HCT116 (cell line): ENCODE measurements at regions not wholly inside any gene's neighbourhood (a gene's known extent, or its start where the extent isn't known, plus 50 kb on each side); places are given as distances from the start of the nearest gene placed in this dataset.

Experiments used
- ATAC-seq: fragments of 200-7000 bp; cut with Tn5 transposase; 2 replicates; pipeline ENCODE4 v1.9.1; 2020; ENCODE audit warnings: mild to moderate bottlenecking, moderate library complexity
- BruUV-seq: library from RNA; stranded (reverse); fragments of 400-500 nt; replicated peaks from 2 replicates; lab custom pipeline; 2021; lab: Mats Ljungman, UMichigan
- CTCF ChIA-PET: fragments of 300-600 bp; sonication (Branson Sonifier 250); formaldehyde crosslinking; loops from one replicate; lab custom pipeline; 2021; ENCODE audit warnings: antibody characterized with exemption; lab: Charles Lee
- POLR2A ChIA-PET: fragments of 300-600, 350-600 bp; sonication (Branson Sonifier 250); formaldehyde crosslinking; loops from one replicate; lab custom pipeline; 2021; ENCODE audit warnings: antibody characterized with exemption; lab: Charles Lee
- RAD21 ChIA-PET, 2 experiments: fragments of 300-600 bp; sonication (Branson Sonifier 250); formaldehyde crosslinking; loops; one replicate each; lab custom pipeline; 2023; ENCODE audit warnings: low total read pairs in 2 of 2; ENCODE audit not compliant: uncharacterized antibody in 2 of 2, unreplicated experiment in 2 of 2, low non-redundant PET in 1 of 2; lab: Charles Lee
- DNase-seq: peaks from one replicate; pipeline ENCODE4 v3.0.0-alpha.2; 2010; ENCODE audit warnings: low read depth, low spot score
- H2AFZ ChIP-seq: fragments of 200-600 bp; shearing (Covaris generic), sonication (generic); 2 replicates; pipeline ENCODE4 v1.6.1; 2017; ENCODE audit warnings: low read depth, mixed run types, mixed read lengths, antibody characterized with exemption, low read length; ENCODE audit not compliant: poor library complexity, severe bottlenecking
- H3K27ac ChIP-seq: 2 replicates; pipeline ENCODE4 v1.5.1; 2012; ENCODE audit warnings: low read depth, low read length
- H3K27me3 ChIP-seq: fragments of 200-600 bp; sonication (generic); 2 replicates; pipeline ENCODE4 v1.6.1; 2016; ENCODE audit warnings: mixed run types, low read length, mixed read lengths; ENCODE audit not compliant: insufficient read depth
- H3K36me3 ChIP-seq, 2 experiments: fragments of 200-500 bp in 1 of 2; fragments of 200-600 bp in 1 of 2; sonication (Bioruptor generic) in 1 of 2; sonication (generic) in 1 of 2; 2 replicates each; pipeline versions ENCODE4 v1.5.1 to v1.6.1; 2014 to 2016; ENCODE audit warnings: low read length in 2 of 2, inconsistent platforms in 1 of 2, mixed read lengths in 1 of 2, mixed run types in 1 of 2; ENCODE audit not compliant: insufficient read depth in 2 of 2, control insufficient read depth in 1 of 2
- H3K4me1 ChIP-seq, 2 experiments: fragments of 200-600 bp in 1 of 2; sonication (generic) in 1 of 2; 2 replicates each; pipeline versions ENCODE4 v1.5.1 to v1.6.1; 2012 to 2017; ENCODE audit warnings: low read length in 2 of 2, inconsistent platforms in 1 of 2, mild to moderate bottlenecking in 1 of 2, mixed read lengths in 1 of 2, mixed run types in 1 of 2, moderate library complexity in 1 of 2; ENCODE audit not compliant: insufficient read depth in 2 of 2, control insufficient read depth in 1 of 2
- H3K4me2 ChIP-seq: fragments of 200-600 bp; sonication (generic); 2 replicates; pipeline ENCODE4 v1.6.1; 2017; ENCODE audit warnings: mixed run types, low read length, mixed read lengths
- H3K4me3 ChIP-seq, 2 experiments: fragments of 200-600 bp in 1 of 2; sonication (generic) in 1 of 2; replicated peaks in 1 of 2; 2 replicates each; pipeline ENCODE4 v1.5.1; 2011 to 2016; ENCODE audit warnings: low read length in 2 of 2, control low read depth in 1 of 2, low read depth in 1 of 2, mild to moderate bottlenecking in 1 of 2, mixed read lengths in 1 of 2, mixed run types in 1 of 2
- H3K79me2 ChIP-seq: fragments of 200-600 bp; sonication (generic); 2 replicates; pipeline ENCODE4 v1.6.1; 2017; ENCODE audit warnings: mild to moderate bottlenecking, mixed run types, low read length, moderate library complexity, mixed read lengths; ENCODE audit not compliant: insufficient read depth
- H3K9ac ChIP-seq: fragments of 200-600 bp; sonication (generic); 2 replicates; pipeline ENCODE4 v1.6.1; 2016; ENCODE audit warnings: low read length, mixed read lengths
- H3K9me2 ChIP-seq: fragments of 200-600 bp; sonication (generic), shearing (Covaris generic); 2 replicates; pipeline ENCODE4 v1.6.1; 2017; ENCODE audit warnings: mixed run types, mild to moderate bottlenecking, moderate library complexity; ENCODE audit not compliant: insufficient read depth
- H3K9me3 ChIP-seq, 2 experiments: fragments of 200-500 bp in 1 of 2; fragments of 200-600 bp in 1 of 2; sonication (Bioruptor generic) in 1 of 2; sonication (generic) in 1 of 2; 2 replicates each; pipeline ENCODE4 v1.6.1; 2014 to 2017; ENCODE audit warnings: low read length in 2 of 2, mixed read lengths in 2 of 2, inconsistent platforms in 1 of 2, low read depth in 1 of 2, mild to moderate bottlenecking in 1 of 2, mixed run types in 1 of 2, moderate library complexity in 1 of 2; ENCODE audit not compliant: control insufficient read depth in 1 of 2, insufficient read depth in 1 of 2
- H4K20me1 ChIP-seq: fragments of 200-600 bp; sonication (generic), shearing (Covaris generic); 2 replicates; pipeline ENCODE4 v1.6.1; 2017; ENCODE audit warnings: mixed run types, mild to moderate bottlenecking, moderate library complexity; ENCODE audit not compliant: insufficient read depth
- CBX3 ChIP-seq: IDR thresholded peaks from 2 replicates; pipeline ENCODE4 v1.6.1; 2012; ENCODE audit warnings: low read depth
- CEBPB ChIP-seq: IDR thresholded peaks from 2 replicates; pipeline ENCODE4 v1.6.1; 2012; ENCODE audit warnings: low read depth
- EGR1 ChIP-seq: IDR thresholded peaks from 2 replicates; pipeline ENCODE4 v1.6.1; 2012; ENCODE audit warnings: low read depth
- EZH2 ChIP-seq: fragments of 200-600 bp; sonication (generic); IDR thresholded peaks from 2 replicates; pipeline ENCODE4 v1.6.1; 2017; ENCODE audit warnings: antibody characterized with exemption, mixed run types
- EZH2phosphoT487 ChIP-seq: fragments of 200-600 bp; IDR thresholded peaks from 2 replicates; pipeline ENCODE4 v1.6.1; 2018; ENCODE audit warnings: antibody characterized with exemption, borderline replicate concordance
- FOSL1 ChIP-seq: IDR thresholded peaks from 2 replicates; pipeline ENCODE4 v1.6.1; 2012; ENCODE audit warnings: low read depth
- JUND ChIP-seq: IDR thresholded peaks from 2 replicates; pipeline ENCODE4 v1.6.1; 2012
- POLR2A ChIP-seq: IDR thresholded peaks from 2 replicates; pipeline ENCODE4 v1.7.0; 2011; ENCODE audit warnings: borderline replicate concordance; ENCODE audit not compliant: insufficient read depth, insufficient read length; ENCODE audit errors: extremely low read depth
- POLR2AphosphoS5 ChIP-seq: IDR thresholded peaks from 2 replicates; pipeline ENCODE4 v1.6.1; 2011; ENCODE audit warnings: mild to moderate bottlenecking, low read depth, low read length, moderate library complexity
- RAD21 ChIP-seq: IDR thresholded peaks from 2 replicates; pipeline ENCODE4 v1.6.1; 2012; ENCODE audit warnings: low read depth, mild to moderate bottlenecking
- SIN3A ChIP-seq: IDR thresholded peaks from 2 replicates; pipeline ENCODE4 v1.6.1; 2012; ENCODE audit warnings: low read depth
- SP1 ChIP-seq: IDR thresholded peaks from 2 replicates; pipeline ENCODE4 v1.6.1; 2012; ENCODE audit warnings: low read depth
- TCF7L2 ChIP-seq: IDR thresholded peaks from 2 replicates; pipeline ENCODE4 v1.7.0; 2011; ENCODE audit warnings: borderline replicate concordance, inconsistent platforms; ENCODE audit not compliant: insufficient read depth, insufficient read length; ENCODE audit errors: extremely low read depth
- YY1 ChIP-seq: IDR thresholded peaks from 2 replicates; pipeline ENCODE4 v1.6.1; 2011; ENCODE audit warnings: low read length, low read depth, moderate library complexity, mild to moderate bottlenecking; ENCODE audit not compliant: insufficient replicate concordance; ENCODE audit errors: extremely low read depth
- ZFX ChIP-seq: fragments of 450-650 bp; IDR thresholded peaks from 2 replicates; pipeline ENCODE4 v1.6.1; 2017
- ZNF274 ChIP-seq: fragments of 200-500 bp; sonication (Bioruptor generic); IDR thresholded peaks from 2 replicates; pipeline ENCODE4 v1.6.1; 2014; ENCODE audit warnings: mild to moderate bottlenecking, low read depth, low read length, inconsistent platforms
- intact Hi-C: fragments of 100-400 bp; cut with micrococcal nuclease; formaldehyde crosslinking; loops from 2 replicates; pipeline ENCODE4 v1.10.0; 2022
- TF ChIP-seq, protein P1 (sequence below): IDR thresholded peaks from 2 replicates; pipeline ENCODE4 v1.6.1; 2011; ENCODE audit warnings: mild to moderate bottlenecking, low read length, moderate library complexity; ENCODE audit not compliant: insufficient replicate concordance; ENCODE audit errors: extremely low read depth

- H3K4me1 ChIP-seq, result no peaks in the 10 kb centered on the region
- POLR2A ChIA-PET, result no interaction called here
- no peak overlapping the region for H3K9ac ChIP-seq
- no peaks in the 10 kb centered on the region for H3K36me3 ChIP-seq
- CTCF ChIA-PET, result no interaction called here
- H2AFZ ChIP-seq, result no peak overlapping the region
- H3K27ac ChIP-seq, result no peak overlapping the region
- H3K79me2 ChIP-seq, result no peaks in the 10 kb centered on the region
- no peak for DNase-seq
- H4K20me1 ChIP-seq, result no peaks in the 10 kb centered on the region
- H3K9me3 ChIP-seq, result no peaks in the 10 kb centered on the region; a peak in 1 of 4 replicates
- no peaks in the 10 kb centered on the region for H3K27me3 ChIP-seq
- no peak overlapping the region for H3K4me2 ChIP-seq
- RAD21 ChIA-PET, result no interaction called here
- H3K9me2 ChIP-seq, result no peaks in the 10 kb centered on the region
- TF ChIP-seq CEBPB, result no peak
- TF ChIP-seq, all 23 proteins: peak for 0
- H3K4me3 ChIP-seq, result no peak overlapping the region
- no peak for ATAC-seq
- BruUV-seq, result no TSS peak
- intact Hi-C loops, result no loop called here
Observed at GRCh38 chr6:11450037-11450436, 87.5 kb upstream of the TMEM170B start.

- BruUV-seq, result no TSS peak
- Histone ChIP-seq H3K27me3 (no peaks in the 10 kb centered on the region), H3K4me3 (no peak overlapping the region), H3K27ac (no peak overlapping the region), H3K4me2 (no peak overlapping the region), H3K9me2 (no peaks in the 10 kb centered on the region), H3K9ac (no peak overlapping the region), H3K4me1 (no peaks in the 10 kb centered on the region), H3K9me3 (no peaks in the 10 kb centered on the region; a peak in 1 of 4 replicates), H4K20me1 (no peaks in the 10 kb centered on the region), H3K36me3 (no peaks in the 10 kb centered on the region), H2AFZ (no peak overlapping the region), H3K79me2 (no peaks in the 10 kb centered on the region)
- RAD21 ChIA-PET, result no interaction called here
- no peak for TF ChIP-seq EZH2phosphoT487
- TF ChIP-seq, protein P1, sequence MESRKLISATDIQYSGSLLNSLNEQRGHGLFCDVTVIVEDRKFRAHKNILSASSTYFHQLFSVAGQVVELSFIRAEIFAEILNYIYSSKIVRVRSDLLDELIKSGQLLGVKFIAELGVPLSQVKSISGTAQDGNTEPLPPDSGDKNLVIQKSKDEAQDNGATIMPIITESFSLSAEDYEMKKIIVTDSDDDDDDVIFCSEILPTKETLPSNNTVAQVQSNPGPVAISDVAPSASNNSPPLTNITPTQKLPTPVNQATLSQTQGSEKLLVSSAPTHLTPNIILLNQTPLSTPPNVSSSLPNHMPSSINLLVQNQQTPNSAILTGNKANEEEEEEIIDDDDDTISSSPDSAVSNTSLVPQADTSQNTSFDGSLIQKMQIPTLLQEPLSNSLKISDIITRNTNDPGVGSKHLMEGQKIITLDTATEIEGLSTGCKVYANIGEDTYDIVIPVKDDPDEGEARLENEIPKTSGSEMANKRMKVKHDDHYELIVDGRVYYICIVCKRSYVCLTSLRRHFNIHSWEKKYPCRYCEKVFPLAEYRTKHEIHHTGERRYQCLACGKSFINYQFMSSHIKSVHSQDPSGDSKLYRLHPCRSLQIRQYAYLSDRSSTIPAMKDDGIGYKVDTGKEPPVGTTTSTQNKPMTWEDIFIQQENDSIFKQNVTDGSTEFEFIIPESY, result no peak
- no peak for TF ChIP-seq POLR2A
- no peak for TF ChIP-seq JUND
- no peak for TF ChIP-seq POLR2AphosphoS5
- TF ChIP-seq TCF7L2, result no peak
- no peak for TF ChIP-seq EGR1
- TF ChIP-seq RAD21, result no peak
- no peak for TF ChIP-seq SP1
- TF ChIP-seq FOSL1, result no peak
- TF ChIP-seq SIN3A, result no peak
- no peak for TF ChIP-seq YY1
- no peak for TF ChIP-seq EZH2
- TF ChIP-seq ZFX, result no peak
- TF ChIP-seq CBX3, result no peak
- no peak for TF ChIP-seq ZNF274
- ATAC-seq (no peak), DNase-seq (no peak)
- CTCF ChIA-PET, result no interaction called here
- POLR2A ChIA-PET, result no interaction called here
- intact Hi-C loops, result no loop called here
Observed at GRCh38 chr6:11449408-11449807, 88.1 kb upstream of the TMEM170B start.
